ENCODE measurements at regions not wholly inside any gene's neighbourhood (a gene's known extent, or its start where the extent isn't known, plus 50 kb on each side); places are given as distances from the start of the nearest gene placed in this dataset.

DNA sequence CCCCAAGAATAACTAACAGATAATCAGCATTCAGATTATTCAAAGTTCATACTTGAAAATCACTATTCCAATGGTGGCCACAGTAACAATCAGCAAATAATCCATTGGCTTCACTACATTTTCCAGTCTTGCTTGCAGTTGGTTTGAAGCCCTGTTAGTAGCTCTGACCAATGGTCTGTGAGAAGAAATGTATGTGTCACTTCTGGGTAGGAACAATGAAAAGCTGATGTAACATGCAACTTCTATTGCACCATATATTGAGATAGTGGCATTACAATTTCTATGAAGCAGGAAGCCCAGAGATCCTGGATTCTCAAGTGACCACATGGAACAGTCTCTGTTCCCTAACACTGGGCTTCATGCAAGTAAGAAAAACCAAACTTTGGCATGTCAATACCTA, 250.9 kb upstream of the DAB1 start:
- TF ChIP-seq, protein P1, sequence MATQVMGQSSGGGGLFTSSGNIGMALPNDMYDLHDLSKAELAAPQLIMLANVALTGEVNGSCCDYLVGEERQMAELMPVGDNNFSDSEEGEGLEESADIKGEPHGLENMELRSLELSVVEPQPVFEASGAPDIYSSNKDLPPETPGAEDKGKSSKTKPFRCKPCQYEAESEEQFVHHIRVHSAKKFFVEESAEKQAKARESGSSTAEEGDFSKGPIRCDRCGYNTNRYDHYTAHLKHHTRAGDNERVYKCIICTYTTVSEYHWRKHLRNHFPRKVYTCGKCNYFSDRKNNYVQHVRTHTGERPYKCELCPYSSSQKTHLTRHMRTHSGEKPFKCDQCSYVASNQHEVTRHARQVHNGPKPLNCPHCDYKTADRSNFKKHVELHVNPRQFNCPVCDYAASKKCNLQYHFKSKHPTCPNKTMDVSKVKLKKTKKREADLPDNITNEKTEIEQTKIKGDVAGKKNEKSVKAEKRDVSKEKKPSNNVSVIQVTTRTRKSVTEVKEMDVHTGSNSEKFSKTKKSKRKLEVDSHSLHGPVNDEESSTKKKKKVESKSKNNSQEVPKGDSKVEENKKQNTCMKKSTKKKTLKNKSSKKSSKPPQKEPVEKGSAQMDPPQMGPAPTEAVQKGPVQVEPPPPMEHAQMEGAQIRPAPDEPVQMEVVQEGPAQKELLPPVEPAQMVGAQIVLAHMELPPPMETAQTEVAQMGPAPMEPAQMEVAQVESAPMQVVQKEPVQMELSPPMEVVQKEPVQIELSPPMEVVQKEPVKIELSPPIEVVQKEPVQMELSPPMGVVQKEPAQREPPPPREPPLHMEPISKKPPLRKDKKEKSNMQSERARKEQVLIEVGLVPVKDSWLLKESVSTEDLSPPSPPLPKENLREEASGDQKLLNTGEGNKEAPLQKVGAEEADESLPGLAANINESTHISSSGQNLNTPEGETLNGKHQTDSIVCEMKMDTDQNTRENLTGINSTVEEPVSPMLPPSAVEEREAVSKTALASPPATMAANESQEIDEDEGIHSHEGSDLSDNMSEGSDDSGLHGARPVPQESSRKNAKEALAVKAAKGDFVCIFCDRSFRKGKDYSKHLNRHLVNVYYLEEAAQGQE (IDR thresholded peaks at IDR 0.05; ENCODE audit: insufficient read depth in 1 of 2, low read depth in 2 of 2, low read length in 2 of 2), result no peak
- TF ChIP-seq TAF1 (IDR thresholded peaks at IDR 0.05; ENCODE audit: borderline replicate concordance, insufficient read depth, low read length) (no peak), POLR2AphosphoS5 (IDR thresholded peaks at IDR 0.05; ENCODE audit: low read depth, low read length) (no peak)
